ENCODE measurements at regions not wholly inside any gene's neighbourhood (a gene's known extent, or its start where the extent isn't known, plus 50 kb on each side); places are given as distances from the start of the nearest gene placed in this dataset.

DNA sequence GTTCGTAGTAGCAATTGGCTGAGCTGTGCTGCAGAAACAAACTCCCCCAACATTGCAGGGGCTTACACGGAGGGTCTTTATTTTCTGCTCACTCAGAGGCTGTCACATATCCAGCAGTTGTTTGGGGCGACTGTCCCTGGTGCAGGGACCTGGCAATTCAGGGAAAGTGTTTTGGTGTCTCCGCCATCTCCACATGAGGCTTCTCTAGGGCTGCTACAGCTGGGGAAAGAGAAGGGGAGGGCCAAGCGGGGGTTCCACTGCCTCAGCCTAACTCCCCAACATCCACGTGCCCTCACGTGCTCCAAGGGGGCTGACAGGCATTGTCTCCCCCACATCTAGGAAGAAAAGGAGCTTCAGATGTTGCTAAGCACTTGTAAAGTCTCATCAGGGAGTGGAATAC, 61.3 kb upstream of the NXT1 start:
- TF ChIP-seq TAF1 (IDR thresholded peaks at IDR 0.05; ENCODE audit: low read depth, low read length) (no peak), POLR2AphosphoS5 (IDR thresholded peaks at IDR 0.05; ENCODE audit: low read depth, low read length) (no peak), POLR2A (IDR thresholded peaks at IDR 0.05; ENCODE audit: low read depth, low read length) (no peak)

Data from GM12891 (cell line).